ENCODE measurements at regions not wholly inside any gene's neighbourhood (a gene's known extent, or its start where the extent isn't known, plus 50 kb on each side); places are given as distances from the start of the nearest gene placed in this dataset.

DNA sequence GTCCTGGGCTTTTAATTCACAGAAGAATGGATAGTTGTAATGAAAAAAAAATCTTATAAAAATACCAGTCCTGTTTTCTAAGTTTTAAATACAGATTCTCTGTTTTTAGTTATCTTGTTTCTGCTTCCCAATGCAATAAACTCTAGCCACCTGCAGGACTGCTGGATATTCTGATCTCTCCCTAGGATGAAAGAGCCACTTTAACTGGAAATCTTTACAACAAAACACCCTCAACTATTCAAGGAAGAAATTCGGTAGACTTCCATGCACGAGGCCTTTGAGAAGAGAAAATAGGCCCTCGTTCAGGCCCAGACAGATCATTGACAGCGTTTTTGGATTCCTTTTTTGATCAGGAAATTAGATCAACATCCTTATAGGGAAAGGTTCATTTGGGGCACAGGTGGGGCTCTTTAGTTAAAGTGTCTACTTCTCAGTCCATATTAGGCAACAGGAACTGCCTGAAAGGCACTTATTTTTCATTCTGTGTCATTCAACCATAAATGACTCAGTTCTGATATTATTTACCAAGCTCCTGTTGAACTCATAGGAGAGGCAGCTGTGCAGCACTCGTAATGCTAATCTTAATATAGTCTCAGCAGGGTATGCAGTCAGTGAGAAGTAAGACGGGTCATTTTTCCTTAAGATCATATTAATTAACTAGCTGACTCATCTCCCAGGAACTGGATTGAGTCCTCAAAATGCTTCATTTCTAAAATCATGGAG, 71.1 kb upstream of the ERRFI1 start:
- TF ChIP-seq EZH2 (IDR thresholded peaks at IDR 0.05; ENCODE audit: borderline replicate concordance, insufficient read depth, low read length, poor library complexity, severe bottlenecking) = no peak
- TF ChIP-seq, protein P1, sequence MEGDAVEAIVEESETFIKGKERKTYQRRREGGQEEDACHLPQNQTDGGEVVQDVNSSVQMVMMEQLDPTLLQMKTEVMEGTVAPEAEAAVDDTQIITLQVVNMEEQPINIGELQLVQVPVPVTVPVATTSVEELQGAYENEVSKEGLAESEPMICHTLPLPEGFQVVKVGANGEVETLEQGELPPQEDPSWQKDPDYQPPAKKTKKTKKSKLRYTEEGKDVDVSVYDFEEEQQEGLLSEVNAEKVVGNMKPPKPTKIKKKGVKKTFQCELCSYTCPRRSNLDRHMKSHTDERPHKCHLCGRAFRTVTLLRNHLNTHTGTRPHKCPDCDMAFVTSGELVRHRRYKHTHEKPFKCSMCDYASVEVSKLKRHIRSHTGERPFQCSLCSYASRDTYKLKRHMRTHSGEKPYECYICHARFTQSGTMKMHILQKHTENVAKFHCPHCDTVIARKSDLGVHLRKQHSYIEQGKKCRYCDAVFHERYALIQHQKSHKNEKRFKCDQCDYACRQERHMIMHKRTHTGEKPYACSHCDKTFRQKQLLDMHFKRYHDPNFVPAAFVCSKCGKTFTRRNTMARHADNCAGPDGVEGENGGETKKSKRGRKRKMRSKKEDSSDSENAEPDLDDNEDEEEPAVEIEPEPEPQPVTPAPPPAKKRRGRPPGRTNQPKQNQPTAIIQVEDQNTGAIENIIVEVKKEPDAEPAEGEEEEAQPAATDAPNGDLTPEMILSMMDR (IDR thresholded peaks at IDR 0.05; ENCODE audit: poor library complexity, severe bottlenecking) = no peak
- TF ChIP-seq TAF1 (IDR thresholded peaks at IDR 0.05; ENCODE audit: low read depth) = no peak
- no peak for TF ChIP-seq RAD21 (conservative IDR thresholded peaks at IDR 0.05)
- no peak for TF ChIP-seq POLR2AphosphoS5 (IDR thresholded peaks at IDR 0.05)
- no peak for TF ChIP-seq EP300 (conservative IDR thresholded peaks at IDR 0.05; ENCODE audit: poor library complexity, severe bottlenecking)
- TF ChIP-seq SMC3 (conservative IDR thresholded peaks at IDR 0.05; ENCODE audit: poor library complexity) = no peak
- TF ChIP-seq, protein P2, sequence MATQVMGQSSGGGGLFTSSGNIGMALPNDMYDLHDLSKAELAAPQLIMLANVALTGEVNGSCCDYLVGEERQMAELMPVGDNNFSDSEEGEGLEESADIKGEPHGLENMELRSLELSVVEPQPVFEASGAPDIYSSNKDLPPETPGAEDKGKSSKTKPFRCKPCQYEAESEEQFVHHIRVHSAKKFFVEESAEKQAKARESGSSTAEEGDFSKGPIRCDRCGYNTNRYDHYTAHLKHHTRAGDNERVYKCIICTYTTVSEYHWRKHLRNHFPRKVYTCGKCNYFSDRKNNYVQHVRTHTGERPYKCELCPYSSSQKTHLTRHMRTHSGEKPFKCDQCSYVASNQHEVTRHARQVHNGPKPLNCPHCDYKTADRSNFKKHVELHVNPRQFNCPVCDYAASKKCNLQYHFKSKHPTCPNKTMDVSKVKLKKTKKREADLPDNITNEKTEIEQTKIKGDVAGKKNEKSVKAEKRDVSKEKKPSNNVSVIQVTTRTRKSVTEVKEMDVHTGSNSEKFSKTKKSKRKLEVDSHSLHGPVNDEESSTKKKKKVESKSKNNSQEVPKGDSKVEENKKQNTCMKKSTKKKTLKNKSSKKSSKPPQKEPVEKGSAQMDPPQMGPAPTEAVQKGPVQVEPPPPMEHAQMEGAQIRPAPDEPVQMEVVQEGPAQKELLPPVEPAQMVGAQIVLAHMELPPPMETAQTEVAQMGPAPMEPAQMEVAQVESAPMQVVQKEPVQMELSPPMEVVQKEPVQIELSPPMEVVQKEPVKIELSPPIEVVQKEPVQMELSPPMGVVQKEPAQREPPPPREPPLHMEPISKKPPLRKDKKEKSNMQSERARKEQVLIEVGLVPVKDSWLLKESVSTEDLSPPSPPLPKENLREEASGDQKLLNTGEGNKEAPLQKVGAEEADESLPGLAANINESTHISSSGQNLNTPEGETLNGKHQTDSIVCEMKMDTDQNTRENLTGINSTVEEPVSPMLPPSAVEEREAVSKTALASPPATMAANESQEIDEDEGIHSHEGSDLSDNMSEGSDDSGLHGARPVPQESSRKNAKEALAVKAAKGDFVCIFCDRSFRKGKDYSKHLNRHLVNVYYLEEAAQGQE (IDR thresholded peaks at IDR 0.05; ENCODE audit: borderline replicate concordance) = no peak
- no peak for TF ChIP-seq MXI1 (conservative IDR thresholded peaks at IDR 0.05; ENCODE audit: poor library complexity, severe bottlenecking)
